ENCODE measurements at regions not wholly inside any gene's neighbourhood (a gene's known extent, or its start where the extent isn't known, plus 50 kb on each side); places are given as distances from the start of the nearest gene placed in this dataset.

DNA sequence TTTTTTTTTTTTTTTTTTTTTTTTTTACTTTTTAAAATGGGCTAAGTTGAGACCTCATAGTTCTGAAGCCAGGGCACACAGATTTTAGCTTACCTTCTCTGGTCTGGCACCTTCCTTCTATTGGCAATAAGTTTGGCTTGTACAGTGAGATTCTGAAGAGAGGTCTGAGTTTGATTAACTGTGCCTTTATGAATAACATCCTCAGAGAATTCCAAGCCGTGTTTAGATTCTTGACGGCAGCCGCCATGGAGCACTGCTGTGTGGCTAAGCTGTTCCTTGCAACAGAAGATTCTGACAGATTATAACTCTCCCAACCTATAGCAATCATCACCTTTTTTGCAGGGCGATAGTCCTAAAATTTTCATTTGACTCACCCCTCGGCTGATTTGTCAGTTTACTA, 354.9 kb upstream of the FAR2 start:
- no peak for TF ChIP-seq POLR2AphosphoS5 (IDR thresholded peaks at IDR 0.05)
- TF ChIP-seq, protein P1, sequence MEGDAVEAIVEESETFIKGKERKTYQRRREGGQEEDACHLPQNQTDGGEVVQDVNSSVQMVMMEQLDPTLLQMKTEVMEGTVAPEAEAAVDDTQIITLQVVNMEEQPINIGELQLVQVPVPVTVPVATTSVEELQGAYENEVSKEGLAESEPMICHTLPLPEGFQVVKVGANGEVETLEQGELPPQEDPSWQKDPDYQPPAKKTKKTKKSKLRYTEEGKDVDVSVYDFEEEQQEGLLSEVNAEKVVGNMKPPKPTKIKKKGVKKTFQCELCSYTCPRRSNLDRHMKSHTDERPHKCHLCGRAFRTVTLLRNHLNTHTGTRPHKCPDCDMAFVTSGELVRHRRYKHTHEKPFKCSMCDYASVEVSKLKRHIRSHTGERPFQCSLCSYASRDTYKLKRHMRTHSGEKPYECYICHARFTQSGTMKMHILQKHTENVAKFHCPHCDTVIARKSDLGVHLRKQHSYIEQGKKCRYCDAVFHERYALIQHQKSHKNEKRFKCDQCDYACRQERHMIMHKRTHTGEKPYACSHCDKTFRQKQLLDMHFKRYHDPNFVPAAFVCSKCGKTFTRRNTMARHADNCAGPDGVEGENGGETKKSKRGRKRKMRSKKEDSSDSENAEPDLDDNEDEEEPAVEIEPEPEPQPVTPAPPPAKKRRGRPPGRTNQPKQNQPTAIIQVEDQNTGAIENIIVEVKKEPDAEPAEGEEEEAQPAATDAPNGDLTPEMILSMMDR (IDR thresholded peaks at IDR 0.05) = no peak
